OCI-LY7 (cell line): ENCODE measurements at regions not wholly inside any gene's neighbourhood (a gene's known extent, or its start where the extent isn't known, plus 50 kb on each side); places are given as distances from the start of the nearest gene placed in this dataset.

Experiments
- BruUV-seq: library from RNA; stranded (reverse); fragments of 400-500 nt; replicated peaks from 2 replicates; lab custom pipeline; 2021; lab: Mats Ljungman, UMichigan
- CTCF ChIA-PET: fragments of 300-600 bp; sonication (Branson Sonifier 250); formaldehyde crosslinking; loops from one replicate; lab custom pipeline; 2022; ENCODE audit warnings: antibody characterized with exemption; ENCODE audit not compliant: unreplicated experiment; lab: Charles Lee
- POLR2A ChIA-PET: fragments of 300-600 bp; sonication (Branson Sonifier 250); formaldehyde crosslinking; loops from one replicate; lab custom pipeline; 2022; ENCODE audit warnings: antibody characterized with exemption; lab: Charles Lee
- DNase-seq: peaks from one replicate; pipeline ENCODE4 v3.0.0-alpha.2; 2015; ENCODE audit warnings: low spot score
- H2AFZ ChIP-seq: fragments of 200-600 bp; sonication (generic), shearing (Covaris generic); 2 replicates; pipeline ENCODE4 v1.6.1; 2014; ENCODE audit warnings: mild to moderate bottlenecking, antibody characterized with exemption, low read length, moderate library complexity
- H3K27ac ChIP-seq: fragments of 200-600 bp; sonication (generic); 2 replicates; pipeline ENCODE4 v1.5.1; 2014; ENCODE audit warnings: mixed run types, low read depth, mild to moderate bottlenecking, moderate library complexity, low read length, inconsistent platforms; ENCODE audit not compliant: poor library complexity, severe bottlenecking
- H3K36me3 ChIP-seq: fragments of 200-600 bp; sonication (generic); 2 replicates; pipeline ENCODE4 v1.6.1; 2014; ENCODE audit warnings: mild to moderate bottlenecking, antibody characterized with exemption, low read length, moderate library complexity, mixed read lengths; ENCODE audit not compliant: insufficient read depth
- H3K4me1 ChIP-seq: fragments of 200-600 bp; sonication (generic); 2 replicates; pipeline ENCODE4 v1.5.1; 2014; ENCODE audit warnings: mild to moderate bottlenecking, low read length; ENCODE audit not compliant: insufficient read depth, poor library complexity, severe bottlenecking
- H3K4me2 ChIP-seq: fragments of 200-600 bp; sonication (generic); 2 replicates; pipeline ENCODE4 v1.6.1; 2014; ENCODE audit warnings: mild to moderate bottlenecking, low read length
- H3K4me3 ChIP-seq: fragments of 200-600 bp; sonication (generic); 2 replicates; pipeline ENCODE4 v1.5.1; 2014; ENCODE audit warnings: mild to moderate bottlenecking, low read depth, low read length; ENCODE audit not compliant: poor library complexity, severe bottlenecking
- H3K79me2 ChIP-seq: fragments of 200-600 bp; sonication (generic); 2 replicates; pipeline ENCODE4 v1.6.1; 2016; ENCODE audit warnings: low read depth, mild to moderate bottlenecking, low read length, moderate library complexity, mixed read lengths; ENCODE audit not compliant: insufficient read depth
- H3K9me2 ChIP-seq: fragments of 200-600 bp; sonication (generic); 2 replicates; pipeline ENCODE4 v1.6.1; 2016; ENCODE audit warnings: mild to moderate bottlenecking, low read length, mixed read lengths; ENCODE audit not compliant: insufficient read depth
- H3K9me3 ChIP-seq: fragments of 200-600 bp; sonication (generic); 2 replicates; pipeline ENCODE4 v1.6.1; 2014; ENCODE audit warnings: mild to moderate bottlenecking, mixed run types, low read length, mixed read lengths
- H4K20me1 ChIP-seq: fragments of 200-600 bp; sonication (generic); 2 replicates; pipeline ENCODE4 v1.6.1; 2014; ENCODE audit warnings: mild to moderate bottlenecking, antibody characterized with exemption, low read length, moderate library complexity, mixed read lengths; ENCODE audit not compliant: insufficient read depth
- EZH2phosphoT487 ChIP-seq: fragments of 200-600 bp; sonication (generic); IDR thresholded peaks from 2 replicates; pipeline ENCODE4 v1.6.1; 2018; ENCODE audit warnings: low read depth, borderline replicate concordance, mild to moderate bottlenecking, mixed run types, antibody characterized with exemption, low read length, moderate library complexity, mixed read lengths
- intact Hi-C: fragments of 100-400 bp; cut with micrococcal nuclease; formaldehyde crosslinking; loops from one replicate; pipeline ENCODE4 v1.10.0; 2022; ENCODE audit not compliant: unreplicated experiment
- TF ChIP-seq, protein P1 (sequence below): fragments of 200-600 bp; sonication (generic); conservative IDR thresholded peaks from 2 replicates; pipeline ENCODE4 v1.5.1; 2014; ENCODE audit warnings: mild to moderate bottlenecking, antibody characterized with exemption, low read length, moderate library complexity, mixed read lengths

DNA sequence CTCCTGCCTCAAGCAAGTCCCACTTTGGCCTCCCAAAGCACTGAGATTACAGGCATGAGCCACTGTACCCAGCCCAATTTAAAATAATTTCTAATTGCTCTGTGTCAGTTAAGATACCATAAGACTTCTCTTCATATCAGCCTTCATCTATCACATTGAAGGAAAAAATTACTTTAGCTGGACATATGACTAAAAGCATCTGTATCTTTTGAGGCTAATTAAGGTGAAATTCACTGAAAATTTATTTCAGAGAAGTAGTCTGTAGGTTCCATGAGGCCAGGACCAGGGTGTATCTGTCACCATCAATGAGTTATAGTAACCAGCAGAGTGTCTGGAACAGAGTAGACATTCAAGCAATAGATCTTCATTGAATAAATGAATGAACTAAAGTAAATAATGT lies 205.2 kb upstream of the PHYHIPL start:
- intact Hi-C loops, result no loop called here
- CTCF ChIA-PET, result no interaction called here

DNA sequence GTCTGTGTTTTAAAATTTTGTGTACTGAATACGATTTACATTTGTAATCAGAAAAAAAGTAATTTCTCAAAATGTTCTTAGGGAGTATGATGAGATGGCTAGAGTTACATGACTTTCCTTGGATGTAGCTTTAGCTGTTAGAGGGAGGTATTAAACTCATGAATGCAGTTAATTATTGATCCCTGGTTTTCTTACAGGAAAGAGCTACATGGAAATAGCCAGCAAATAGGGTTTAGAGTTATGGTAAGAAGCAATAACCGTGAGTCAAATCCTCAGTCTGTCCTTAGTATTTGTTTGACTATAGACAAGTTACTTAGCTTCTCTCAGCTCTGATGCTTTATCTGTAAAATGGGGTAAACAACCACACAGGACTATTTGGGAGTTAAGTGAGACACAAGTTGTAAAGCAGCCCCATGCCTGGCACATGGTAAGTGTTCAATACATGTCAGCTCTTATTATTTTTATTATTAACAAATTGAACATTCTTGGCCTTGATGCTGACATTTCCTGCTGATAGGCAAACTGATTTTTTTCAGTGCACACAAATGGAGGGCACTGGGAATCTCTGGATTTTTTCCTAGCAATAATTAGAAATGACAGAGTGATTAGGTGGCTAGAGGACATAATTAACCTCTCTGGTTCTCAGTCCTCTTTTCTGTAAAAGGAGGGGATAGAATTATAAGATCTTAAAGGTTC lies 204.5 kb upstream of the PHYHIPL start:
- no peak for DNase-seq
- ChIA-PET POLR2A (interaction anchor here (0.6 to 0.9 kb wide), 4 partner anchors 9 to 1149 kb away, joined by 3 to 5 read pairs (median 4); no protein-coding TSS in a partner anchor), CTCF (no interaction called here)
- H2AFZ ChIP-seq, result no peak overlapping the region
- intact Hi-C loops, result no loop called here
- H4K20me1 ChIP-seq, result no peaks in the 10 kb centered on the region
- no peak overlapping the region for H3K4me2 ChIP-seq
- no peaks in the 10 kb centered on the region for H3K9me2 ChIP-seq
- BruUV-seq, result no TSS peak
- H3K36me3 ChIP-seq, result no peaks in the 10 kb centered on the region
- H3K9me3 ChIP-seq, result no peaks in the 10 kb centered on the region
- no peak for TF ChIP-seq EZH2phosphoT487
- TF ChIP-seq, protein P1, sequence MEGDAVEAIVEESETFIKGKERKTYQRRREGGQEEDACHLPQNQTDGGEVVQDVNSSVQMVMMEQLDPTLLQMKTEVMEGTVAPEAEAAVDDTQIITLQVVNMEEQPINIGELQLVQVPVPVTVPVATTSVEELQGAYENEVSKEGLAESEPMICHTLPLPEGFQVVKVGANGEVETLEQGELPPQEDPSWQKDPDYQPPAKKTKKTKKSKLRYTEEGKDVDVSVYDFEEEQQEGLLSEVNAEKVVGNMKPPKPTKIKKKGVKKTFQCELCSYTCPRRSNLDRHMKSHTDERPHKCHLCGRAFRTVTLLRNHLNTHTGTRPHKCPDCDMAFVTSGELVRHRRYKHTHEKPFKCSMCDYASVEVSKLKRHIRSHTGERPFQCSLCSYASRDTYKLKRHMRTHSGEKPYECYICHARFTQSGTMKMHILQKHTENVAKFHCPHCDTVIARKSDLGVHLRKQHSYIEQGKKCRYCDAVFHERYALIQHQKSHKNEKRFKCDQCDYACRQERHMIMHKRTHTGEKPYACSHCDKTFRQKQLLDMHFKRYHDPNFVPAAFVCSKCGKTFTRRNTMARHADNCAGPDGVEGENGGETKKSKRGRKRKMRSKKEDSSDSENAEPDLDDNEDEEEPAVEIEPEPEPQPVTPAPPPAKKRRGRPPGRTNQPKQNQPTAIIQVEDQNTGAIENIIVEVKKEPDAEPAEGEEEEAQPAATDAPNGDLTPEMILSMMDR, result no peak
- no peaks in the 10 kb centered on the region for H3K79me2 ChIP-seq
- no peak overlapping the region for H3K27ac ChIP-seq
- no peak overlapping the region for H3K4me3 ChIP-seq
- H3K4me1 ChIP-seq, result no peaks in the 10 kb centered on the region

More for the DNA sequence above, 205.2 kb upstream of the PHYHIPL start:
- H3K9me3 ChIP-seq, result no peaks in the 10 kb centered on the region
- H3K27ac ChIP-seq, result no peak overlapping the region
- H3K4me2 ChIP-seq, result no peak overlapping the region
- POLR2A ChIA-PET, result interaction anchor here (0.6 to 1.6 kb wide), 3 partner anchors 8 to 1150 kb away, joined by 3 to 5 read pairs (median 4); no protein-coding TSS in a partner anchor
- no peaks in the 10 kb centered on the region for H3K9me2 ChIP-seq
- H4K20me1 ChIP-seq, result no peaks in the 10 kb centered on the region
- H3K4me1 ChIP-seq, result no peaks in the 10 kb centered on the region
- no peak overlapping the region for H2AFZ ChIP-seq
- H3K4me3 ChIP-seq, result no peak overlapping the region
- H3K36me3 ChIP-seq, result no peaks in the 10 kb centered on the region
- DNase-seq, result no peak
- no TSS peak for BruUV-seq
- no peaks in the 10 kb centered on the region for H3K79me2 ChIP-seq
- TF ChIP-seq, protein P1, result no peak
- TF ChIP-seq EZH2phosphoT487, result no peak

DNA sequence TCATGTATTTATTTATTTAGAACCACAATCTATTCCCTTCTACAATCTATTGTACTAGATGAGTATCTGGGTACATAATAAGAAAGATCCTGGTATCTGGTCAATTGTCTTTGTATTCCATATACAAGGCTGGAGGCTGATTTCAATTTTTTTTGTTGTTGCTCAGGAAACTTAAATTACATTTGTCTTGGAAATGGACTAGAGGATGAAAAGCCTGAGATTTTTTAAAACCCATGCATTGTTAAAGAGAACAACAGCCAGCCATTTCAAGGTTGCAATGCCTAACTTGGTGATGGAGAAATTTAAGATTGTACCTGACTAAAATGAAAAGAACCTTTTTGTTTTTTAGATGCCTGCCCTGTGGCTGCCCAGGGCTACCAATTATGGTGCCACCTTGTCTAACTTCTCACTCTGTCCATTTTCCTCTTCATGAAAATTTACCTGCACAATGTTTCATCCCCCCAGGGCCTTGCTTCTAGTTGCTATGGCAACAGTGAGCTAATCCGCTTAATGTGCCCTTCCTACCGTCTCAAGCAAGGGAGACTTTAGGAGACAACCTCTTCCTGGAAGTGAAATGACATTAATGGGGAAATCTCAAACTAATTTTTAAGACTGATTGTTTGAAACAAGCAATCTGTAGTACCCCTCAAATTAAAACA lies 203.7 kb upstream of the PHYHIPL start:
- H3K4me3 ChIP-seq, result no peak overlapping the region
- H3K9me3 ChIP-seq, result no peaks in the 10 kb centered on the region
- H3K79me2 ChIP-seq, result no peaks in the 10 kb centered on the region
- no TSS peak for BruUV-seq
- H3K4me1 ChIP-seq, result no peaks in the 10 kb centered on the region
- intact Hi-C loops, result no loop called here
- H3K27ac ChIP-seq, result no peak overlapping the region
- no peaks in the 10 kb centered on the region for H3K36me3 ChIP-seq
- ChIA-PET POLR2A (no interaction called here), CTCF (no interaction called here)
- no peaks in the 10 kb centered on the region for H4K20me1 ChIP-seq
- no peaks in the 10 kb centered on the region for H3K9me2 ChIP-seq
- no peak overlapping the region for H3K4me2 ChIP-seq
- no peak for TF ChIP-seq EZH2phosphoT487
- TF ChIP-seq, protein P1, result no peak
- H2AFZ ChIP-seq, result no peak overlapping the region
- DNase-seq, result no peak
